Left forelimb (tissue), 1 donor: ENCODE measurements at regions not wholly inside any gene's neighbourhood (a gene's known extent, or its start where the extent isn't known, plus 50 kb on each side); places are given as distances from the start of the nearest gene placed in this dataset.

ENCODE experiments used
- DNase-seq: peaks from one replicate; pipeline ENCODE4 v3.0.0-alpha.2; 2018; ENCODE audit warnings: low spot score

DNA sequence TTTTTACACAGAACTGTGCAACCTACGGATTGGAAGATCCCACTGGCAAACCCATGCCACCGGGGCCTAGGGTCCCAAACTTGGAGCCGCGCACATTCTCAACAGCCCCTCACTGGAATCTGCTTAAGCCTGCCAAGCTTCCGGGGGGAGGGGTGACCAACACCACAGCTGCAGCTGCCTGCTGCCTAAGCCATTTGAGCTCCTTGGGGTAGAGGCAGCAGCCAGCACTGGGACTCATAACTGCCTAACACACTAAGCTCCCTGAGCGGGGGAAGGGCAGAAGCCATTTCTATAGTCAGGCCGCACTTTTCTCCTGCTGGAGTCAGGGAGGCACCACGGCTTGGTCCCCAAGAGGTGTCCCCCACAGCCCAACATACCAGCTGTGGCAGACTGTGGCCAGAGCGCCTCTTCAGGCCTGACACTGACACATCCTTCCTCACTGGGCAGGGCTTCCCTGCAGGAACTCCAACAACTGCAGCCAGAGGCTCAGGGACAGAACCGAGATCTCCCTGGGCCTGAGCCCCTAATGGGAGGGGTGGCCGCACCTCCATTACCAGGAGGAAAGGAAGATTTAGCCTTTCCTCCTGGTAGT, 270.3 kb upstream of the ECI2 start:
- DNase-seq: no peak

DNA sequence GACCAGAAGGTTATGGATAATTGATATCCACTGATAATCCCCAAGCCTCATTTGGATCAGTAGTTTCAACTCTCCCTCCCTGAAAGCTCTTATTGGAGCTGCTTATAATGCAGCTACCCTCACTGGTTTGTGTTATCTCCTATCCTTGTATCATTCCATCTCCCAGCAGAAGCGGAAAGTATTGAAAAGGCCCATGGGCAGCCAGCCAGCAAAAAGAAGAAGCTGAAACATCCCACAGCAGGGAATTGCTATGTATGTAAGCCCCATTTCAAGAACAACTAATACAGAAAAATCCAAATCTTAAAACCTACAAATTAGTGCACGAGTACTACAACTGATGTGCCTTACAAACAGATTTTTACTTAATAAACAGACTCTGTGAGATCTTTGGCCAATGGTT, 269.0 kb upstream of the ECI2 start:
- DNase-seq: no peak

GRCh38 chr6:4403828-4404227, 268.5 kb upstream of the ECI2 start:
- no peak for DNase-seq

GRCh38 chr6:4403023-4403752, 267.8 kb upstream of the ECI2 start:
- DNase-seq: no peak

DNA sequence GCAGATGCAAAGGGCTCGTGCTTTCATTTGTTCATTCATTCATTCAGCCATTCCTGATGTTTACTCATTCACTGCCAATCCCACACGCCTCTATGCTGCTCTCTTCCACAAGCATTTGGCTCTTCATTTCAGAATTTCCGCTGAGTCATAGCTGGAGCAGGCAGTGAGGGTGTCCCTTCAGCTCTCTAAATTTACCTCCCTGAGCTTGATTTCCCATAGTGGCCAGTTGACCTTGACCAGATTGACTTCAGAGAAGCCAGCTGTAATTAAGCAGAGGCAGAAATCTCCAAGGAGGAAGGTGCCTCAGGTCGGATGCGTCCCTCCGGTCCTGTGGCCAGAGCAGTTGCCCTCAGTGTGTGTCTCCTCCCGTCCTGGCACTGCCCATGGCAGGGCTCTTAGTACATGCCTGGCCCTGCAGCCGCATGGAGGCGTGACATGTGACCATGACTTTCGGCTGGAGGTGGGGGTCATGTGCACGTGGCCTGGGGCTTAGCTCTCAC, 267.2 kb upstream of the ECI2 start:
- no peak for DNase-seq

GRCh38 chr6:4401408-4402368, 266.3 kb upstream of the ECI2 start:
- DNase-seq: no peak

DNA sequence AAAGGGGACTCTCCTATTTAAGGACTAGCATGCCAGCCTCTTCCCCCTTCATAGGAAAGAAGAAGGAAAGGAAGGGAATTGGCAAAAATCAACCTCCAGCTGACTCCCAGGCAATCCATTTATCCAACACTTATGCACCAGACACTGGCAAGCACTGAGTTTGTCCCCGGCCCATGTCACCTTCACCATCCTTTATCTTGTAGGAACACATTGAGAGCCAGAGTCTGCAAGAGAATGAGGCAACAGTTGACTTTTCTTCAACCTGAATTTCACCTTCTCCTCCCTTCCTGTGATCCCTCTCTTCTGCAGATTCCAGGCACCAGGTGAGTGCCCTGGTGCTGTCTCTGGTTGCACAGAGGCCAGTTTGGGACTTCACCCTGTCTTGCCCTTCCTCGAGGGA, 264.3 kb upstream of the ECI2 start:
- DNase-seq: no peak

GRCh38 chr6:4398791-4399190, 263.4 kb upstream of the ECI2 start:
- DNase-seq: no peak

- no peak for DNase-seq
These were observed 261.9 kb upstream of the ECI2 start for GRCh38 chr6:4397307-4397706.

DNA sequence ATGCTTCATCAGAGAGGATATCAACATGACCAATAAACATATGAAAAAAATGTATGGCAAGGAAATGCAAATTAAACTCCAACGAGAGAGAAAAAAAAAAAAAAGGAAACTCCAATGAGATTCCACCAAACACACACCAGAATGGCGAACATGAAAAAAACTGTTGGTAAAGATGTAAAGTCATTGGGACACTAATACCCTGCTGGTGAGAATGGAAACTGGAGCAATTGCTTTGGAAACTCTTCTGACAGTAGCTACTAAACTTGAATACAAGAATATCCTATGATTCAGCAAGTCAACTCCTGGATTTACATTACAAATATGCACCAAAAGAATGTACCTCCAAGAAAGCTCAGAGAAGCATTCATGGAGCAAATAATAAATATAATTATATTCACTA, 260.7 kb upstream of the ECI2 start:
- no peak for DNase-seq

- no peak for DNase-seq
These were observed 260.0 kb upstream of the ECI2 start for GRCh38 chr6:4395386-4395785.

- no peak for DNase-seq
These were observed 259.4 kb upstream of the ECI2 start for GRCh38 chr6:4394786-4395185.

DNA sequence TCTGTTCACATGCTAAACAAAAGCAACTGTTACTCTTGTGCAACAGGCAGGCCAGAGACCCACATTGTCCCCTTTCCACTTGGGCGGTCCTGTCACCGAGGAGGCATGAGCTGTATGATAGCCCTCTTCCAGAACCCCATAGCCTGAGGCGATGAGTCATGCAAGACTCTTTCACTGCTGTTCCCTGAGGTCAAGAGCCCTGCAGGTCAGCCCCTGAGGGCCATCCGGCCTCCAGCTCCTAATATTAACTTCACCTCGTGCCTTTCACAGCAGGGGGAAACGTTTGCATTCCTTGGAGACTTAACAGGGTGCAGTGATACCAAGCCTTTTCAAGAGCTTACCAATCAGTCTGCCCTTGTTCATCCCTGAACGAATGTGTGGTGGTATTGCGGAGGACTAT, 253.3 kb upstream of the ECI2 start:
- DNase-seq: no peak

DNA sequence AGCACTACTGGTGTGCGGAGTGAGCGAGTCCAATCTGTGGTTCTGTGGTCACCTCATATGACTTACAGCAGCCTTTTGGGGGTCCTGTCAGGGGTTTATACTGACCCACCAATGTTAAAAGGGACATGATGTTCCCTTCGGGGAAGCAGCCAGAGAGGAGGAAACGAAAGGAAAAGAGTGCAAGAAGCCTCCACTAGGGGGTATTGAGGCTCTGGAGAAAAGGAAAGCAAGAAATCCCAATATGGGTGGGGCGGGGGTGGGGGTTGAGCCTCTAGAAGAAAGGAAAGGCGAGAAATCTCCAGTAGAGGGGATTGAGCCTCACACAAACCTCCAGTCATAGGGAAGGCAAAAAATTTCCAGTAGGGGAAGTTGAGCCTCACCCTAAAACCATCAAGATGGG, 249.3 kb upstream of the ECI2 start:
- DNase-seq: no peak

DNA sequence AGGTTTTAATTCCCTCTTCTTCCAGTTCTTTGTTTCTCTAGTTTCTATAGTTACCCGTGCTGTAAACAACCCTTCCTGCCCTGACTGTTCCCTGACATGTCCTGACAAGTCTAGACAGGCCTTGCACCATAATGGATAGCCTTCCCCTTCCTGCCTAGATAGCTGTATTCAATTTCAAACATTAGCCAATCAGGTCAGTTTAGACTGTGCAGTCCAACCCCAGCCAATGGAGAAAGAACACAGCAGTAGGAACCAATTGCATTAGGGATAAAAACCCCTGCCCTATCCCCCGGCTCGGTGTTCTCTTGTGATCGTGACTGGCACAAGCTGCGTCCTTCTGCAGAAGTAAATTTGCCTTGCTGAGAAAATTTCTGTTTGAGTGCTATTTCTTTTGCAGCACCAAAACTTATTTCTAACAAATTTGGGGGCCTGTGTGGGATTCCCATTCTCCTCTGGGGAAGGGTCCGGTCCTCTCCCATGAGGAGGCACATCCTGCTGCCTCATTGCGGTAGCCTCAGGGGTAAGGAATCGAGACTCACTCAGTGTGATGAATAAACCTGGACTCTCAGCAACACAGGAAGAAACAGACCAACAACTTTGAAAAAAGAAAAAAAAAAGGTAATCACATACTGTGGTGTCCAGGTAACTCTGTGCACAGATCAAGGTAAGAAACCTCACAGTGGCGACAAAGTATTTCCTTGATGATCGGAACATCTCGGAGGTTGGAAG, 248.7 kb upstream of the ECI2 start:
- DNase-seq: no peak

- DNase-seq: no peak
These were observed 247.0 kb upstream of the ECI2 start for GRCh38 chr6:4382362-4382853.

DNA sequence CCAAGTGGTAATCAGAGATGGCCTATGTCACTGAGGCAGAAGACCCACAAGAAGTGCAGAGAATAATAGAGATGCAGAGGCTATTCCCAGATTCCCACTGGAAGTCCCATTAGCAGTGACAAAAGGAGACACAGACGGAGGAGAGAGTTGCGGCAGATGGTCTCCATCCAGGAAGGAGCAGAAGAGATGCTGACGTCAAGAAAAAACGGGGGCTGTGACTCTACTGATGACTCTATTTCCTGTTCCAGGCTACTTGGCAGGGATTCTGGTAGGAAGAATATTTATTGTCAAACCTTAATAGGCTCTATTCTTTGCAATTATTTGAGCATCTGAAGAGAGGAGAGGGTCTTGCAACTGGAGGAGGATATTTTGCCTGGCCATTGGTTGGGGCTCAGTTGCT, 246.0 kb upstream of the ECI2 start:
- no peak for DNase-seq

- no peak for DNase-seq
These were observed 245.5 kb upstream of the ECI2 start for GRCh38 chr6:4380881-4381281.

DNA sequence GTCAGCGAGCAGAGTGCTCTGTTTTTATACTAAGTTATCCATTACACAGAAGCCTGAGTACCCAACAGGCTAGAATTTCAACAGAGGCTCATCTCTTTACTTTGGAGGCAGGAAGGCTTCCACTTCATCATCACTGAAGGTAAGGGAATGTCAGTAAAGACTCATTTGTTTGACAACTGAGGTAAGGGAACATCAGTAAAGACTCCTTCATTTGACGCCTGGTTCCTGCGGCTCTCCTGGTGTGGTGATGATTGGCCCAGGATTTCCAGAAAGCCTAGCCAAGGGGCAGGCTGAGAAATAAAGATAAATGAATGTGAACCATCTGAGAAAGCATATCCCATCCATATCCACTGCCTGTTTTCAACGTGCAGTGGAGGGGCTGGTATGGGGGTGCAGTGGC, 244.6 kb upstream of the ECI2 start:
- no peak for DNase-seq

DNA sequence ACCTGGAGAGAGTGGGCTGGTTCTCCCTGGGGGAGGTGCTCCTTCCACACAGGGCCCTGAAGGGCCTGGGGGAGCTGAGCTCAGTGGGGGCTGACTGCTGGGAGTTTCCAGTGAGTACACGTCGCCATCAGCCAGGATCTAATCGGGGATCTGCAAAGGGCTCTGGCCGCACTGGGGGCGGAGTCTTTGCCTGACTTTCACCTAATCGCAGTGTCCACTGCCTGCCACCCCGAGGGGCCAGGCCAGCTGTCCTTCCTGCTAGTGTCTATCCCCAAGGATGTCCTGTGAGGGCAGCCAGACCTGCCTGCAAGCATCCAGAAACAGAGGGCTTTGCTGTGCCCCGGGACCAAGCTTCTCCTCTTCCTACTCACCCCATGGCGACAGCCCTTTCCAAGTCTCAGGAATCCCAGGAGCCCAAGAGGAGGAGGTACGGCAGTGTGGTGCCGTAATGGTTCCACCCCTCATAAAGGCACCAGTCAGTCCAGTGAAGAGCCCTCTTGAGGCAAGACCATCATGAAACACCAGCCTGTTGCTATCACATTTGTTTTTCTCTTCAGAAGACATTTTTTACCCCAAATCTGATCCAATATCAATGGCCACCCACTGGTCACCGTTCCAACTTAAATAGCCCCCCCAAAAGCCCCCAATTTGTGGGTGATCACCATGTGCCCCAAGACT, 243.1 kb upstream of the ECI2 start:
- no peak for DNase-seq

- DNase-seq: no peak
These were observed 242.2 kb upstream of the ECI2 start for GRCh38 chr6:4377603-4378002.
